ENCODE measurements at regions not wholly inside any gene's neighbourhood (a gene's known extent, or its start where the extent isn't known, plus 50 kb on each side); places are given as distances from the start of the nearest gene placed in this dataset.

DNA sequence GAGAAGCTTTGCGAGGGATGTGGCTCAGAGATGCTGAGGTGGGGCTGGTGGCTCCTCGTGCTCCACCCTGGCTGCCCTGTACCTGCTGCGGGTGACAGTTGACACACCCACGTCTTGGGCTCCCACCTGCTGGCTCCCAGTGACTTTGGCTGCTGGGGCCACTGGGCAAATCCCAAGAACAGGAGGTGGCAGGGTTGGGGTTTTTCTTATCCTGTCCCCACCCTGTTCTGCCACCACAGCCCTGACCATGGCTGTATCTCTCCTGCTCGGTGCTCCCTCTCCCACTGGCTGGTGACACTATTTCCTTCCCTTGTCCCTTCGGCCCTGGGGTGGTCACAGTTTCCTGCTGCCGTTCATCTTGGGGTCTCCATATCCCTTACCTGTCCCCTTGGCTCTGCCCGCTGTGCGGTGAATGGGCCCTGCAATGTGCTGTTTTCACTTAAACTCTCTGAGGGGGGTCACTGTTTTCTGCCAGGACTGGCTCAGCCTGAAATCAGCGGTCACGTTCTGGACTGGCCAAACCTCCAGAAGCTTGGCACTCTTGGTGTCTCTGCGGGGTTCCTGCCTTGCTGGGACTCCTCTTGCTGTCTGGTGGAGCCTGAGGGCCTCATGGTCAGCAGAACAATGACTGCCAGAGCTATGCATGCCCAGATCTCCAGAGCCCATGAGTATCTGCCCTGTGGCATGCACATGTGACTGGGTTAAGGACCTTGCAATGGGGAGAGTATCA is 144.2 kb downstream of the IRF8 start:
- no peak for DNase-seq (ENCODE audit: insufficient read length, low spot score)
- no peak for FAIRE-seq

DNA sequence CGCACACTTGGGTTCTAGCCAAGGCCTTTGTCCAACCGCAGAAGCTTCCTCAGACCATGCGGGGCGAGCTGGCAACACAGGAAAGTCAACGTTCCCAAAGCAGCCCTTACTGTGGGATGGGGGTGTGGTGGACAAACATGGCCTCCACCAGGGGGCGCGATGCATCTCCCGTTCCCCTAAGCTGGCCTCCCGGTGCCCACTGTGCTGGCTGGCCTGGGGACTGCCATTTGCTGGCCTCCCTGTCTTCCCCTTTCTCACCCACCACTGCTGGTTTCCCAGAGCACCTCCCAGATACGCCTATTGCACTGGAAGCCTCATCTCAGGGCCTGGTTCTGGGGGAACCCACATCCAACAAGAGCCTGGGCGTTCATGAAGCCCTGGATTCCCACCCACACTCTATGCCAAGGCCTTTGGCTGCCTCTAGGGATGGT is 145.3 kb downstream of the IRF8 start:
- DNase-seq (ENCODE audit: insufficient read length, low spot score) (no peak), FAIRE-seq (no peak)
- TF ChIP-seq, protein P1, sequence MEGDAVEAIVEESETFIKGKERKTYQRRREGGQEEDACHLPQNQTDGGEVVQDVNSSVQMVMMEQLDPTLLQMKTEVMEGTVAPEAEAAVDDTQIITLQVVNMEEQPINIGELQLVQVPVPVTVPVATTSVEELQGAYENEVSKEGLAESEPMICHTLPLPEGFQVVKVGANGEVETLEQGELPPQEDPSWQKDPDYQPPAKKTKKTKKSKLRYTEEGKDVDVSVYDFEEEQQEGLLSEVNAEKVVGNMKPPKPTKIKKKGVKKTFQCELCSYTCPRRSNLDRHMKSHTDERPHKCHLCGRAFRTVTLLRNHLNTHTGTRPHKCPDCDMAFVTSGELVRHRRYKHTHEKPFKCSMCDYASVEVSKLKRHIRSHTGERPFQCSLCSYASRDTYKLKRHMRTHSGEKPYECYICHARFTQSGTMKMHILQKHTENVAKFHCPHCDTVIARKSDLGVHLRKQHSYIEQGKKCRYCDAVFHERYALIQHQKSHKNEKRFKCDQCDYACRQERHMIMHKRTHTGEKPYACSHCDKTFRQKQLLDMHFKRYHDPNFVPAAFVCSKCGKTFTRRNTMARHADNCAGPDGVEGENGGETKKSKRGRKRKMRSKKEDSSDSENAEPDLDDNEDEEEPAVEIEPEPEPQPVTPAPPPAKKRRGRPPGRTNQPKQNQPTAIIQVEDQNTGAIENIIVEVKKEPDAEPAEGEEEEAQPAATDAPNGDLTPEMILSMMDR (IDR thresholded peaks at IDR 0.05; ENCODE audit: insufficient read depth, missing control alignments), result peak; percentile 40

More for the DNA sequence above, 144.2 kb downstream of the IRF8 start:
- TF ChIP-seq, protein P1 (IDR thresholded peaks at IDR 0.05; ENCODE audit: insufficient read depth, missing control alignments), result no peak

DNA sequence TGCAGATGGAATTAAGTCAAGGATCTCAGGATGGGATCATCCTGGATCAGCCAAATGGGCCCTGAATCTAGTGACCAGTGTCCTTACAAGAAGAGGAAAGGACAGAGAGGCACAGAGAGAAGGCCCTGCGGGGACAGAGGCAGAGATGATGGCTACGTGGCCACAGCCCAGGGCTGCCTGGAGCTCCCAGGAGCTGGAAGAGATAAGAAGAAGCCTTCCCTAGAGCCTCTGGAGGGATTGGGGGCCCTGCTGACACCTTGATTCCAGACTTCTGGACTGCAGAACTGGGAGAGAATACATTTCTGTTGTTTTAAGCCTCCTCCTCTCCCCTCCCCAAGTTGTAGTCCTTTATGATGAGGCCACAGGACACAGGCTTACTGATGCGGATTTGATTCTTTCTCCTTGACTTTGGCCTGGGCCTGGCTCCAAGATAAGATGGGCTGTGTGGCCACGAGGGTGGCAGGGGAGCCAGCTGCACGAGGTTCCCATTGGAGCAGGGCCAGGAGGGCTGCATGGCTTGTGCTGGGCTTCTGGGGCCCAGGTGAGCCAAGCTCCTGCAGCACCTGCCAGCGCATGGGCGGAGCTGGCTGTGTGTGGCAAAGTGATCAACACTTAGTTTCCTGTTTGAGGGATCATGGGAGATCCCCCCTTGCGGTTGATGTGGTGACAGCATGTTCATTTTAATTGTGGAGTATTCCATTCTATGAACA is 146.1 kb downstream of the IRF8 start:
- no peak for DNase-seq (ENCODE audit: insufficient read length, low spot score)
- TF ChIP-seq, protein P1 (IDR thresholded peaks at IDR 0.05; ENCODE audit: insufficient read depth, missing control alignments), result no peak
- FAIRE-seq, result no peak

DNA sequence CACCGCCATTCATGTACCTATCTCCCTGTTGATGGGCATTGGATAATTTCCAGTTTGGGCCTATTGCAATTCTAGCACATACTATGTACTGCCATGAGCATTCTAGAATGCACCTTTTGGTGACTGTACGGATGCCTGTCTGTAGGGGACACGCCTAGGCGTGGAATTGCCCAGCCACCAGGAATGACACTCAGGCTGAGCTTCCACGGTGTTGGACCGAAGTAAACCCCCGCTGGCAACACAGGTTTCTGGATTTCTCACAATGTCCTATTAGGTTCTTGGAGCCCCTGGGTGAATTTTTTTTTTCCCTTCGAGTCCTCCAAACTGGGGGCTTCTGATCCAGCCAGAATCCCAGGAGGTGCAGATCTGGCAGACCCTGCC is 146.6 kb downstream of the IRF8 start:
- FAIRE-seq (no peak), DNase-seq (ENCODE audit: insufficient read length, low spot score) (no peak)
- TF ChIP-seq, protein P1 (IDR thresholded peaks at IDR 0.05; ENCODE audit: insufficient read depth, missing control alignments), result no peak

DNA sequence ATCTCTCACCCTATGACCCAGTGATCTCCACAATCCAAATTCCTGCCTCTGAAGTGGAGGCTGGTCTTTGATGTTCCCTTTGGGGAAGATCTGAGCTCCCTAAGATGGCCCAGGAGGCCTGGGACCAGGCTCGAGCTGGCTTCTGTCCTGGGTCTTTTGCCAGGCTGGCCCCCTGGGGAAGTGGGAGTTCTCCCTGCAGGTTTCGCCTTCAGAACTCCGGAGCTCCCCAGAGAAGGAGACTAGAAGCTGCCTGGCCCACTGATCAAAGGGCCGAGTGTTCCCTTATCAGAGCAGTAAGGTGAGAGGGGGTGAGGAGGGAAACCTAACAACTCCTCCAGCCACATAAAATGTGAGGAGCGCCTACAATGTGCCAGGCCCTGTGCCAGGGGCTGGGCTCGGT is 147.1 kb downstream of the IRF8 start:
- FAIRE-seq, result no peak
- no peak for DNase-seq (ENCODE audit: insufficient read length, low spot score)
- TF ChIP-seq, protein P1 (IDR thresholded peaks at IDR 0.05; ENCODE audit: insufficient read depth, missing control alignments), result no peak

DNA sequence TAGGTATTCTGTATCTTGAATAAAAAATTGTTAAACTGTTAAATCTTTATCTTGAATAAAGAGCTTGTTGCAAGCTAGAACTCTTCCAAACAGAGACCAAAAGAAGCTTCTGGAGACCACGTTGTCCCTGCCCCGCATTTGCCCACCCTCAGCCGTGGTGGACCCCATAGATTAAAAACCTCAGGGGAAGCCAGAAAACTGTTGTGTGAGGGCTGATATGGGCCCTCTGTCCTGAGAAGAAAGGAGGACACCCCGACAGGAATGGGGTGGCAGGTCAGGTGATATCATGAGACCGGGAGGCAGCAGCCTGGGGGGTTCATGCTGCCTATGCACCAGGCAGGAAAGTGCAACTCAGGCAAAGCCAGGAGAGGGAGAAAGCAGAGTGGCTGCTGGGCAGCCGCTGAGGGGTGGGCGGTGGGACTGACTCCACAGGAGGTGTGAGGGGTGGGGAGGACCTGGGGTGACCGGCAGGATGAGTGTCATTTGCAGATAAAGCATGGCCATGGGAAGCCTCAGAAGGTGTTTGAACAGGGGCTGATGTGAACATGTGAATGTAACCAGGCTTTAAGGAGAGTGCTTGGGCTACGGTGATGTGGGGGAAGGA is 147.8 kb downstream of the IRF8 start:
- FAIRE-seq (no peak), DNase-seq (ENCODE audit: insufficient read length, low spot score) (no peak)
- TF ChIP-seq, protein P1 (IDR thresholded peaks at IDR 0.05; ENCODE audit: insufficient read depth, missing control alignments), result no peak
